ENCODE measurements at regions not wholly inside any gene's neighbourhood (a gene's known extent, or its start where the extent isn't known, plus 50 kb on each side); places are given as distances from the start of the nearest gene placed in this dataset.
"Not testable (repeated sequence)": the region's sequence is repeated elsewhere in the genome, so short reads cannot be mapped to it uniquely, and the experiment has no call there.

GRCh38 chr3:21017115-21017852, 733.7 kb downstream of the ZNF385D start:
- no peak for DNase-seq

GRCh38 chr3:21013566-21013965, 737.4 kb downstream of the ZNF385D start:
- no peak for DNase-seq

- DNase-seq, result no peak
These were observed 751.3 kb downstream of the ZNF385D start for GRCh38 chr3:20999661-21000060.

- DNase-seq, result no peak
These were observed 753.8 kb downstream of the ZNF385D start for GRCh38 chr3:20997183-20997582.

- DNase-seq, result no peak
These were observed 760.1 kb downstream of the ZNF385D start for GRCh38 chr3:20990896-20991295.

- not testable (repeated sequence) for DNase-seq
These were observed 761.4 kb downstream of the ZNF385D start for GRCh38 chr3:20989653-20990052.

- no peak for DNase-seq
These were observed 766.3 kb downstream of the ZNF385D start for GRCh38 chr3:20984594-20985205.

- DNase-seq, result no peak
These were observed 775.8 kb downstream of the ZNF385D start for GRCh38 chr3:20975188-20975651.

GRCh38 chr3:20974396-20974795, 776.6 kb downstream of the ZNF385D start:
- no peak for DNase-seq

GRCh38 chr3:20970807-20971206, 780.2 kb downstream of the ZNF385D start:
- DNase-seq, result not testable (repeated sequence)

GRCh38 chr3:20967485-20967884, 781.5 kb upstream of the SGO1 start:
- DNase-seq, result not testable (repeated sequence)

- DNase-seq, result no peak
These were observed 772.2 kb upstream of the SGO1 start for GRCh38 chr3:20958161-20958560.

GRCh38 chr3:20945892-20946291, 759.9 kb upstream of the SGO1 start:
- no peak for DNase-seq

GRCh38 chr3:20935791-20936190, 749.8 kb upstream of the SGO1 start:
- no peak for DNase-seq

GRCh38 chr3:20931834-20932233, 745.8 kb upstream of the SGO1 start:
- DNase-seq, result no peak

GRCh38 chr3:20930034-20930433, 744.0 kb upstream of the SGO1 start:
- DNase-seq, result no peak

GRCh38 chr3:20924646-20925385, 738.8 kb upstream of the SGO1 start:
- no peak for DNase-seq

- not testable (repeated sequence) for DNase-seq
These were observed 735.1 kb upstream of the SGO1 start for GRCh38 chr3:20921112-20921511.

GRCh38 chr3:20916951-20917606, 731.1 kb upstream of the SGO1 start:
- DNase-seq, result no peak

- no peak for DNase-seq
These were observed 728.3 kb upstream of the SGO1 start for GRCh38 chr3:20914310-20914709.

GRCh38 chr3:20912406-20912805, 726.4 kb upstream of the SGO1 start:
- DNase-seq, result no peak

GRCh38 chr3:20909511-20909910, 723.5 kb upstream of the SGO1 start:
- DNase-seq, result no peak

GRCh38 chr3:20905210-20905805, 719.3 kb upstream of the SGO1 start:
- no peak for DNase-seq
